HUDEP-2 (cell line): ENCODE measurements at regions not wholly inside any gene's neighbourhood (a gene's known extent, or its start where the extent isn't known, plus 50 kb on each side); places are given as distances from the start of the nearest gene placed in this dataset.

Experiments
- DNase-seq, 76 experiments: peaks; one replicate each; lab custom pipeline; 2025; ENCODE audit not compliant: unreplicated experiment in 76 of 76; lab: John Stamatoyannopoulos, UW

GRCh38 chr9:79170643-79171042 lies 401.1 kb upstream of the TLE4 start:
- no peak for DNase-seq

DNA sequence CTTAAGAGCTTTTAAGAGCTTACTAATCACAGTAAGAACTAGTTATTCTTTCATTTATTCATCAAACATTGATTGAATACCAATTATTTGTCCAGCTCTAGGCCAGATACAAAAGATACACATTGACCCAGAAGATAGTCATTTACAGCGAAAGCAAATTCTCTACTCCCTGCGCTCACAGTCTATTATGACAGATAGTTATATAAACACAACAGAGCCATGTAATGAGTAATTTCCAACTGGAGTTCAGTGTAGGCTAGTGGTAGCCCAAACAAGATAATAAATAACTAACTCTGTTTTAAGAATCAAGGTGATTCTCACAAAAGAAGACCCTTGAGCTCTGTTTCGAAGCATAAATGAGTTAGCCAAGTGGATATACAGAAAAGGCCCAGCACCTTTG lies 397.8 kb upstream of the TLE4 start:
- no peak for DNase-seq

- no peak for DNase-seq
Observed at GRCh38 chr9:79176014-79176697, 395.6 kb upstream of the TLE4 start.

GRCh38 chr9:79184831-79185230 lies 386.9 kb upstream of the TLE4 start:
- no peak for DNase-seq

DNA sequence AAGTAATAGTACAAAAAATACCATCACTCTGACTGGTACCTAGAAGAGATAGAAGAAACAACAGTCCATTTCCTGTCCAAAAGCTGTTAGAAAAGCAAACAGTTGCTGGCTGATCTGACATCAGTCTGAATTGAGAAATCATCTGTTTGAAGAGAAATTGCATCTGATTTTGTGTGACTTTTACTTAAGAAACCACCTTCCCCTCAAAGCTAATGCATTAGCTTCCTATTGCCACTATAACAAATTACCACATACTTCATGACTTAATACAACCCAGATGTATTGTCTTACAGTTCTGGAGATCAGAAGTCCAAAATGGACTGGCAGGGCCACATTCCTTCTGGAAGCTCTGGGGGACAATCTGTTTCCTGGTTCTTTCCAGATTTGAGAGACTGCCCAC lies 385.9 kb upstream of the TLE4 start:
- no peak for DNase-seq

DNA sequence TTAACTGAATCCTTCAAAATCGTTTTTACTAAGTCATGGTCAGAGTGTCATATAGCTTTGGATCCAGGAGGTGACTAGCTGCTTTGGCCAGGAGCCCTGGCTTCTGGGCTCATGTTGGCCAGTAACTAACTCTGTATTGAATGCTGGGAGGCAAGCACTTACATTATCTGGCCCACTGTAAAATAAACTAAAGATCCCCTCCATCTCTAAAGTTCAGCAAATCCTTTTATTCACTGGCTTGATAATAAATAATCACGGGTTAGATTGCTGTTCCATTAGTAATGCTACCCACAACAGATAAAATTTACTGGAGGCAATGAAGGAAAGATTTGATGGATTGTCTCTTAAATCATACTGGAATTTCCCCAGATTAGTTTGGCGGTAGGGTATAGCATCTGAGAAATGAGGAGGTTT lies 382.2 kb upstream of the TLE4 start:
- DNase-seq: no peak

- DNase-seq: no peak
Observed at GRCh38 chr9:79193001-79193400, 378.8 kb upstream of the TLE4 start.

- no peak for DNase-seq
Observed at GRCh38 chr9:79193501-79194223, 378.1 kb upstream of the TLE4 start.

GRCh38 chr9:79195879-79196278 lies 375.9 kb upstream of the TLE4 start:
- DNase-seq: no peak

- no peak for DNase-seq
Observed at GRCh38 chr9:79196606-79197005, 375.2 kb upstream of the TLE4 start.

- no peak for DNase-seq
Observed at GRCh38 chr9:79200336-79200735, 371.4 kb upstream of the TLE4 start.

DNA sequence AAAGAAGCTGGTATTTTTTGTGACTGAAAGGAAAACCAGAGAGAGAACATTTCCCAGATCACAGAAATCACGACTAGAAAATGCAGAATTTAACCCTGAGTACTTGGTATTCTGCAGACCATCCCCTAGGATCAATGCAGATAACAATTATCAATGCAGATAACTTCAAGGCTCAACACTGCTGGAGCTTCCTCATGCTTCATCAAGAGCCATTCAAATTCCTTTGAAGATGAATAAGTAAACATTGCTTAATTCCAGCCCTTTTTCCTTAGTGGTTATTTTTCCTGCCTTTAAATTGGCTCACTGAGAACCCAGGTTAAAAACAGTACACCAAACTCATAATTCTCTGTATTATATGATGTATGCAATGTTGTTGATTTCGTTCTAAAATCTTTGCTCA lies 370.1 kb upstream of the TLE4 start:
- no peak for DNase-seq

DNA sequence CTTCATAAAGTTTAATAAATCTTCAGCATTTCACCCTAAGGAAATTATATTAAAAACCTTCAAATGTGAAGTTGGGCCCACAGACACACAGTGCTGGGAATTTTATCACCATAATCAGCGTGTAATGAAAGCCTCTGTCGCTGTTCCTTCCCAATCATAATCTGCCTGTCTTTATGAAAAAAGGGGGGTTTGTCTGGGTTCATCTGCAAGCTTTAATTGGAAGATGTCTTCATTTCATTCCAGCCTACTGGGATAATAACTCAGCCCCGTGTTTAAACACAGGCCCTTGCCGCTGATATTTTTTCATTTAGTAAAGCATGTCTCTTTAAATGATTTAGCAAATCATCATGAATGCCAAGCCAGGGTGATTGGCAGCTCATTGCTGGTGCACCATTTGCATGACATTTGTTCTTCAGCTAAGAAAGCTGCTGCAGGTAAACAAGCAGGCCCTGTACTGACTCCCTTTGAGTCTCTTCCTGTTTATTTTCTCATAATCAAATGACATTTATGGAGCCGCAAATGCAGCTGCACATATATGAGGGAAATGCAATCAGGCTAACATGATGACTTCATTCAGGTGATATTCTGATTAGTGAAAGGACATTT lies 362.9 kb upstream of the TLE4 start:
- no peak for DNase-seq

DNA sequence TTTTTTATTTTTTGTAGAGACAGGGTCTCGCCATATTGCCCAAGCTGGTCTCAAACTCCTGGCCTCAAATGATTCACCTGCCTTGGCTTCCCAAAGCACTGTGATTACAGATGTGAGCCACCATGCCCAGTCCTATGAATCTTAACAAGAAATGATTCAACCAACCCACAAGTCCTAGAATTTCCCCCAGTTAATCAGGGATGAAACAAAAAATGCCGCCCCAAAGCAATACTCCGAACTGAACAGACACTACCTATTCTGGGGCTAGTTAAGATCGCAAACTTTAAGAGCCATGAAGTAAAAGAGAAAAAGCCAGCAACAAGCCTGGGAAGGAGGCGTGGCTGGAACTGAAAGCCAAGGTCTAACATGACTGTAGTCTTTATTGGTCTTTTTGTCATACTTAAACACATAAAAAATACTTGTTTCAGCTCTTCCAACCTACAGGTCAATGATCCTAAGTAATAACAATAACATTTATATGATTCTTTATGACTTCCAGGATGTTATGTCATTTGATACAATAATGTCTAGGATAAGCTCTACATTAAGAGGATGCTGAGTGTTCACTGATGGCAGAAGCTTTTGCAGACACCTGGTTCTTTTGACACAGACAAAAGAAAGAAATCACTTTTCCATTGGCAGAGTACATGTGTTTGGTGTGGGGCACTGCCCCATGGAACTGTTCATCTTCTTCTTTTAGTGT lies 361.1 kb upstream of the TLE4 start:
- DNase-seq: no peak

DNA sequence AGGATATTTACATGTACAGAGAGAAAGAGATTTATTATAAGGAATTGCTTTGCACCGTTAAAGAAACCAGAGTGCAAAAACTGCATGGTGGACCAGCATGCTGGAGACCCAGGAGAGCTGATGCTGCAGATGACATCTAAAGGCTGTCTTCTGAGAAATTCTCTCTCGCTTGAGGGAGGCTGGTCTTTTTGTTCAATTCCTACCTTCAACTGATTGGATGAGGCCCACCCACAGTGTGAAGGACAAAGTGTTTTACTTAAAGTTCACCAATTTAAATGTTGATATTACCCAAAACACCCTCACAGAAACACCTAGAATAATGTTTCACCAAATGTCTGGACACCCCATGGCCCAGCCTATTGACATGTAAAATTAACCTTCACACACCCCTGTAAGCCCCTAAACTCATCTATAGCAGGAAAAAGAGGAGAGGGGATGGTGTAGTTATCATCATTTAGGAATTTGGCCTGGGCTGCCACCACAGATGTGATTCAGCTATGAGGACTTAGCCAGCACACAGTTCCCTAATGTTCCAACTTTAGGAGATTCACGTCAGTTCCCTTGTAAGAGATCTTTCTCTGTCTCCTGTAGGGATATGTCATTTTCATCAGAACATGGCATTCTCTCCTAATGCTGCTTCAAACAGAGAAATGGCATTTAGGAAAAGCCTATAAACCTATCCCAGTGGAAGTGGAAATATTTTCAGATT lies 358.2 kb upstream of the TLE4 start:
- no peak for DNase-seq

GRCh38 chr9:79215821-79216220 lies 355.9 kb upstream of the TLE4 start:
- DNase-seq: no peak

- no peak for DNase-seq
Observed at GRCh38 chr9:79220251-79220650, 351.5 kb upstream of the TLE4 start.

GRCh38 chr9:79220666-79221065 lies 351.1 kb upstream of the TLE4 start:
- DNase-seq: no peak

DNA sequence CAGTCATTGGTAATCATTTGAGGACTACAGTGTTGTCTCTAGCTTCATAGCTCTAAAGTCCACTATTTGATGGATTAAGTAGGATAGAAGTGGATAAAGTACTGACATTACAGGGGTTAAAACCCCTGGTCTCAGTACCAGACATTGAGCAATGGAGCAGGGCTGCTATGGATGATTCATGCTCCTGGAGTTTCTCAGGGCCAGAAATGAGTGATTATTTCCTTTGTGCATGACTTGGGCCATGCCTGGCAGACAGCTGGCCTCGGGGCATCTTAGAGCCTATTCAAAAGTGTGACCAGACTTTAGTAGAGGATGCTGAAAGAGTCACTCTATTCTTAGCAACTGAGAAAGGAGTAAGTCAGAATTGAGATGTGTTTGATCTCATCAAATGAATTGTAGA lies 350.7 kb upstream of the TLE4 start:
- no peak for DNase-seq

DNA sequence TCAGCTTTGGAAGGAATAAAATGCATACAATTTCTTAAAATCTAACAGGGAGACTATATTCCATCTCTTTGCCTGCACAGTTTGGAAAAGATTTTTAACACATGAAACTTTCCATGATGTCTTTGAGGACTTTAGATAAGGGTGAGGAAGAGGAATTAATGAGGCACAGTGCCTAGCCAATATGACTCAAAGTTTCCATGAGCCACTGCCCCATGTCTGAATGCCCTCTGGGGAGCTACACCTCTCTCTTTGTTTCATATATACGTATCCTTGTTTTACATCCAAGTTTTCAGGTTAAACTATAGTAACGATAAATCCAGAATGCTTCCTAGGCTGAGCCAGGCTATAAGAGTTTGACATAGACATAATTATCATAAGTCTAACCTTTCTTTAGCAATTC lies 349.3 kb upstream of the TLE4 start:
- DNase-seq: no peak
